ENCODE measurements at regions not wholly inside any gene's neighbourhood (a gene's known extent, or its start where the extent isn't known, plus 50 kb on each side); places are given as distances from the start of the nearest gene placed in this dataset.

GRCh38 chr2:142575561-142575960, 301.9 kb upstream of the KYNU start:
- Histone ChIP-seq H3K4me3 (ENCODE audit: low read depth, low read length) (no peak overlapping the region), H2AFZ (no peak overlapping the region), H3K27me3 (ENCODE audit: control insufficient read depth, insufficient read depth, low read length) (no peaks in the 10 kb centered on the region), H3K9ac (no peak overlapping the region), H3K4me2 (ENCODE audit: low read length) (no peak overlapping the region), H3K27ac (no peak overlapping the region), H3K36me3 (ENCODE audit: control insufficient read depth, insufficient read depth, low read length) (no peaks in the 10 kb centered on the region), H3K4me1 (no peaks in the 10 kb centered on the region), H3K79me2 (no peaks in the 10 kb centered on the region), H3K9me3 (ENCODE audit: control insufficient read depth, low read length) (no peaks in the 10 kb centered on the region)
- TF ChIP-seq CTCF (IDR thresholded peaks at IDR 0.05) = no peak

- Histone ChIP-seq H3K27ac (no peak overlapping the region), H3K4me3 (ENCODE audit: low read depth, low read length) (no peak overlapping the region), H3K27me3 (ENCODE audit: control insufficient read depth, insufficient read depth, low read length) (no peaks in the 10 kb centered on the region), H3K79me2 (no peaks in the 10 kb centered on the region), H3K4me1 (no peaks in the 10 kb centered on the region), H3K9ac (no peak overlapping the region), H3K4me2 (ENCODE audit: low read length) (no peak overlapping the region), H2AFZ (no peak overlapping the region), H3K9me3 (ENCODE audit: control insufficient read depth, low read length) (no peaks in the 10 kb centered on the region), H3K36me3 (ENCODE audit: control insufficient read depth, insufficient read depth, low read length) (no peaks in the 10 kb centered on the region)
- TF ChIP-seq CTCF (IDR thresholded peaks at IDR 0.05) = no peak
These were observed 303.1 kb upstream of the KYNU start for GRCh38 chr2:142574388-142574787.

GRCh38 chr2:142572346-142573132, 304.9 kb upstream of the KYNU start:
- H3K79me2 ChIP-seq = no peaks in the 10 kb centered on the region
- TF ChIP-seq CTCF (IDR thresholded peaks at IDR 0.05) = no peak

GRCh38 chr2:142571934-142572333, 305.5 kb upstream of the KYNU start:
- H2AFZ ChIP-seq = no peak overlapping the region
- H3K79me2 ChIP-seq = no peaks in the 10 kb centered on the region
- no peak overlapping the region for H3K27ac ChIP-seq
- TF ChIP-seq CTCF (IDR thresholded peaks at IDR 0.05) = no peak
- no peak overlapping the region for H3K4me2 ChIP-seq (ENCODE audit: low read length)
- no peak overlapping the region for H3K9ac ChIP-seq
- H3K4me3 ChIP-seq (ENCODE audit: low read depth, low read length) = no peak overlapping the region
- H3K4me1 ChIP-seq = no peaks in the 10 kb centered on the region
- no peaks in the 10 kb centered on the region for H3K27me3 ChIP-seq (ENCODE audit: control insufficient read depth, insufficient read depth, low read length)
- H3K36me3 ChIP-seq (ENCODE audit: control insufficient read depth, insufficient read depth, low read length) = no peaks in the 10 kb centered on the region
- H3K9me3 ChIP-seq (ENCODE audit: control insufficient read depth, low read length) = no peaks in the 10 kb centered on the region

More at GRCh38 chr2:142572346-142573132, 304.9 kb upstream of the KYNU start:
- no peak overlapping the region for H3K4me3 ChIP-seq (ENCODE audit: low read depth, low read length)
- no peaks in the 10 kb centered on the region for H3K36me3 ChIP-seq (ENCODE audit: control insufficient read depth, insufficient read depth, low read length)
- no peaks in the 10 kb centered on the region for H3K4me1 ChIP-seq
- no peak overlapping the region for H3K4me2 ChIP-seq (ENCODE audit: low read length)
- H3K27ac ChIP-seq = no peak overlapping the region
- no peaks in the 10 kb centered on the region for H3K9me3 ChIP-seq (ENCODE audit: control insufficient read depth, low read length)
- no peak overlapping the region for H3K9ac ChIP-seq
- H3K27me3 ChIP-seq (ENCODE audit: control insufficient read depth, insufficient read depth, low read length) = no peaks in the 10 kb centered on the region
- H2AFZ ChIP-seq = no peak overlapping the region

GRCh38 chr2:142562900-142563299, 314.6 kb upstream of the KYNU start:
- Histone ChIP-seq H3K9me3 (ENCODE audit: control insufficient read depth, low read length) (no peaks in the 10 kb centered on the region), H3K4me3 (ENCODE audit: low read depth, low read length) (no peak overlapping the region), H3K27ac (no peak overlapping the region), H2AFZ (no peak overlapping the region), H3K36me3 (ENCODE audit: control insufficient read depth, insufficient read depth, low read length) (no peaks in the 10 kb centered on the region), H3K79me2 (no peaks in the 10 kb centered on the region), H3K9ac (no peak overlapping the region), H3K4me1 (no peaks in the 10 kb centered on the region), H3K27me3 (ENCODE audit: control insufficient read depth, insufficient read depth, low read length) (no peaks in the 10 kb centered on the region), H3K4me2 (ENCODE audit: low read length) (no peak overlapping the region)
- TF ChIP-seq CTCF (IDR thresholded peaks at IDR 0.05) = no peak
